Loucy (cell line): ENCODE measurements at regions not wholly inside any gene's neighbourhood (a gene's known extent, or its start where the extent isn't known, plus 50 kb on each side); places are given as distances from the start of the nearest gene placed in this dataset.

Source experiments
- H2AFZ ChIP-seq: fragments of 200-600 bp; sonication (generic); 2 replicates; pipeline ENCODE4 v1.6.0; 2016; ENCODE audit warnings: antibody characterized with exemption, mild to moderate bottlenecking, low read length, moderate library complexity
- H3F3A ChIP-seq: fragments of 200-600 bp; 2 replicates; pipeline ENCODE4 v1.6.0; 2016; ENCODE audit warnings: antibody characterized with exemption, low read depth, mild to moderate bottlenecking
- H3K27me3 ChIP-seq: fragments of 200-600 bp; sonication (generic); 2 replicates; pipeline ENCODE4 v1.6.1; 2014; ENCODE audit warnings: low read length, mild to moderate bottlenecking; ENCODE audit not compliant: insufficient read depth, poor library complexity, severe bottlenecking
- H3K36me3 ChIP-seq: fragments of 200-600 bp; sonication (generic); 2 replicates; pipeline ENCODE4 v1.6.1; 2016; ENCODE audit warnings: low read length; ENCODE audit not compliant: insufficient read depth
- H3K4me1 ChIP-seq: fragments of 200-600 bp; sonication (generic); 2 replicates; pipeline ENCODE4 v1.5.1; 2014; ENCODE audit warnings: low read length, mild to moderate bottlenecking; ENCODE audit not compliant: insufficient read depth, poor library complexity, severe bottlenecking
- H3K4me2 ChIP-seq: fragments of 200-600 bp; sonication (generic); 2 replicates; pipeline ENCODE4 v1.6.0; 2014; ENCODE audit warnings: antibody characterized with exemption, low read length, low read depth, mild to moderate bottlenecking; ENCODE audit not compliant: poor library complexity, severe bottlenecking
- H3K4me3 ChIP-seq: fragments of 200-600 bp; sonication (generic); 2 replicates; pipeline ENCODE4 v1.5.1; 2014; ENCODE audit warnings: low read length, mild to moderate bottlenecking, mixed read lengths; ENCODE audit not compliant: poor library complexity, severe bottlenecking
- H3K79me2 ChIP-seq: fragments of 200-600 bp; sonication (generic); 2 replicates; pipeline ENCODE4 v1.6.1; 2014; ENCODE audit warnings: low read length; ENCODE audit not compliant: insufficient read depth
- H3K9ac ChIP-seq: fragments of 200-600 bp; sonication (generic); 2 replicates; pipeline ENCODE4 v1.6.0; 2014; ENCODE audit warnings: mild to moderate bottlenecking, low read depth, low read length, moderate library complexity; ENCODE audit not compliant: poor library complexity, severe bottlenecking
- H3K9me2 ChIP-seq: fragments of 200-600 bp; sonication (generic); replicated peaks from 2 replicates; pipeline ENCODE4 v1.6.1; 2016; ENCODE audit warnings: low read depth, low read length, mixed read lengths
- H3K9me3 ChIP-seq: fragments of 200-600 bp; sonication (generic); 2 replicates; pipeline ENCODE4 v1.6.1; 2014; ENCODE audit warnings: mild to moderate bottlenecking, antibody characterized with exemption, low read length, low read depth; ENCODE audit not compliant: insufficient read depth
- H4K20me1 ChIP-seq: fragments of 200-600 bp; sonication (generic); 2 replicates; pipeline ENCODE4 v1.6.0; 2014; ENCODE audit warnings: antibody characterized with exemption, low read length, mild to moderate bottlenecking; ENCODE audit not compliant: insufficient read depth, poor library complexity, severe bottlenecking
- EZH2phosphoT487 ChIP-seq: fragments of 200-600 bp; IDR thresholded peaks from 2 replicates; pipeline ENCODE4 v1.6.1; 2018; ENCODE audit warnings: antibody characterized with exemption, mild to moderate bottlenecking, moderate library complexity, borderline replicate concordance
- TF ChIP-seq, protein P1 (sequence below): fragments of 200-600 bp; sonication (generic); conservative IDR thresholded peaks from 2 replicates; pipeline ENCODE4 v1.5.1; 2014; ENCODE audit warnings: mild to moderate bottlenecking, antibody characterized with exemption, low read length

DNA sequence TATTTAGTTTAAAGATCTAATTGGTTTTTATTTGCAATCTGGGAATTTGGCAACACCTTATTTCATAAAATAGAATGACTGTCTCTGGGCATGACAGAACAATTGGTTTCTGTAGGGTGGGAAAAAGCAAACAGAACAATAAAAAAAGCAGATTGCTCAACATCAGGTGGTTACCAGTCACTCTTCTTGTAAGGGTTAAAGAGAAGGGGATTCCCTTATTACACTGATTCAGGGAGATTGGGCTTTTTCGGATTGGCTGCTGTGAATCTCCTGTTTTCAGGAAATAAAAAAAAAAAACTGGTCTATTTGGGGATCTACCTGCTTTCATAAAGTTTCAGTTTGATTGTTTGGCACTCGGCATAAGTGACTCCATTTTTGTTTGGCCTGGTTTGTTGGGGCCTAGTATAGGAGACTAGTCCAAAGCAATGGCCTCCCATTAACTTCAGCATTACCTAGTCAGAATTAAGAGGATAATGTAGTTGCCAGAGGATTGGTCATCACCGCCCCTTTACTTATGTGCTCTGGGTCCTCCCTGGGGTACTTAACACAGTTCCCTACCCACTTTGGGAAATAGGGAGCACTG, 380.5 kb downstream of the IDS start:
- TF ChIP-seq, protein P1, sequence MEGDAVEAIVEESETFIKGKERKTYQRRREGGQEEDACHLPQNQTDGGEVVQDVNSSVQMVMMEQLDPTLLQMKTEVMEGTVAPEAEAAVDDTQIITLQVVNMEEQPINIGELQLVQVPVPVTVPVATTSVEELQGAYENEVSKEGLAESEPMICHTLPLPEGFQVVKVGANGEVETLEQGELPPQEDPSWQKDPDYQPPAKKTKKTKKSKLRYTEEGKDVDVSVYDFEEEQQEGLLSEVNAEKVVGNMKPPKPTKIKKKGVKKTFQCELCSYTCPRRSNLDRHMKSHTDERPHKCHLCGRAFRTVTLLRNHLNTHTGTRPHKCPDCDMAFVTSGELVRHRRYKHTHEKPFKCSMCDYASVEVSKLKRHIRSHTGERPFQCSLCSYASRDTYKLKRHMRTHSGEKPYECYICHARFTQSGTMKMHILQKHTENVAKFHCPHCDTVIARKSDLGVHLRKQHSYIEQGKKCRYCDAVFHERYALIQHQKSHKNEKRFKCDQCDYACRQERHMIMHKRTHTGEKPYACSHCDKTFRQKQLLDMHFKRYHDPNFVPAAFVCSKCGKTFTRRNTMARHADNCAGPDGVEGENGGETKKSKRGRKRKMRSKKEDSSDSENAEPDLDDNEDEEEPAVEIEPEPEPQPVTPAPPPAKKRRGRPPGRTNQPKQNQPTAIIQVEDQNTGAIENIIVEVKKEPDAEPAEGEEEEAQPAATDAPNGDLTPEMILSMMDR, result no peak
- TF ChIP-seq EZH2phosphoT487, result no peak
- Histone ChIP-seq H3K36me3 (no peaks in the 10 kb centered on the region), H3K4me2 (no peak overlapping the region), H3K4me3 (no peak overlapping the region), H2AFZ (no peak overlapping the region), H3K9me2 (no peaks in the 10 kb centered on the region), H3K9ac (no peak overlapping the region), H3K79me2 (no peaks in the 10 kb centered on the region), H3K9me3 (no peaks in the 10 kb centered on the region), H3K4me1 (peaks cover 11% of the 10 kb centered on the region), H4K20me1 (no peaks in the 10 kb centered on the region), H3F3A (no peaks in the 10 kb centered on the region), H3K27me3 (no peaks in the 10 kb centered on the region)

DNA sequence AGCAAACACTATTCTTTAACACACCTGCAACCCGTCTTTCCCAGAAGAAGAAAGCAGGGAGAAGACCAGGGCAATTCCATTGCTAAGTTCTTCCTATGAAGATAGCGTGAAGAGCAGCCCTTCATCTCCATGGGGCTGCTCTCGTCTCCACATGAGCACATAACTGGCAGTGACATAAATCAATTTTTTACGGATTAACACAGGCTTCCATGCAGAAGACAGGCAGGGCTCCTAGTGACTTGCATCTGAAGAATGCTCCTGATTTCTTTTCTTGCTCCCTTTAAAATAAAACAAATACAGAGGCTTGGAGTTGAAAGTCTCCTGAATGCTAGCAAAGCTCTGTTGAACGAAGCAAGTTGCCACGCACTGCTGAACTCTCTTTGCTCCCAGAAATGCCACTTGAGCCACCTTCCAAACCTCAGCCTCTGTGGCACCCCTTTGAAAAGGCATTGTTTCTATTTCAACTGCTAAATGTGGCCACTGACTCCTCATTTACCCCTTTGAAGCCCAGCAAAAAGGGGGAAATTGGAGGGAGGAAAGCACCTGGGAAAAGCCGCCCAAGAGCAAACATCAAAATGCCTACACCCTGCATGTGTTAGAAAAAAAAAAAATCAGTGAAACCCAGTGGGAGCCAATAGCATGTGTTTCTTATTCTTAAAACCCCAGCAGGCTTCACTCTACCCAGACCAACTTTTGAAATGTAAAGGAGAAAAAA, 383.7 kb downstream of the IDS start:
- no peak overlapping the region for H3K4me3 ChIP-seq
- no peaks in the 10 kb centered on the region for H4K20me1 ChIP-seq
- no peaks in the 10 kb centered on the region for H3K27me3 ChIP-seq
- no peaks in the 10 kb centered on the region for H3K9me3 ChIP-seq
- no peaks in the 10 kb centered on the region for H3K79me2 ChIP-seq
- no peak overlapping the region for H3K9ac ChIP-seq
- H3F3A ChIP-seq, result no peaks in the 10 kb centered on the region
- H3K36me3 ChIP-seq, result no peaks in the 10 kb centered on the region
- H3K9me2 ChIP-seq, result no peaks in the 10 kb centered on the region
- H2AFZ ChIP-seq, result no peak overlapping the region
- H3K4me1 ChIP-seq, result peaks cover 11% of the 10 kb centered on the region
- TF ChIP-seq, protein P1, result no peak
- TF ChIP-seq EZH2phosphoT487, result no peak
- peak overlapping the region; percentile 35 for H3K4me2 ChIP-seq

DNA sequence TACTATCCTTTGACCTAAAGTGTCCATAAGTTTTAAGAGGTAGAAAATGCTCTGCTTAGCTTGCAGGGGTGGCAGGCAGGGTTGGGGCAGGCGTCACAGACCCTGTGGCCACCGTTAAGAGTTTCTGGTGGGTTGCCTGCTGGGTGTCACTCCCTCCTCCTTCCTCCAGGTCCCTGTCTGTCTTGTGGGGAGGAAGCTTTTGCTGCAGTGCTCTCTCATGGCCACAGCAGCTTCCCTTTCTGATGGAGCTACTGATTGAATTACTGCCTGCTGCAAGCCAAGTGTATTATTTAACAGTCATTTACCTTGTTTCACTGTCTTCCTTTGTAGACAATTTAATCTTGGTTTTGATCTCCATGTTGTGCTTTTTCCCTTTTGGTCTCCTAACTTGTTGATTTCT, 384.6 kb downstream of the IDS start:
- H3F3A ChIP-seq, result no peaks in the 10 kb centered on the region
- no peak overlapping the region for H3K4me3 ChIP-seq
- no peaks in the 10 kb centered on the region for H3K79me2 ChIP-seq
- H3K9me2 ChIP-seq, result no peaks in the 10 kb centered on the region
- no peaks in the 10 kb centered on the region for H3K9me3 ChIP-seq
- H3K4me1 ChIP-seq, result peaks cover 11% of the 10 kb centered on the region
- no peak for TF ChIP-seq EZH2phosphoT487
- TF ChIP-seq, protein P1, result no peak
- H2AFZ ChIP-seq, result no peak overlapping the region; the same call in 1 of the 2 replicates
- H3K9ac ChIP-seq, result no peak overlapping the region
- H3K36me3 ChIP-seq, result no peaks in the 10 kb centered on the region
- no peaks in the 10 kb centered on the region for H4K20me1 ChIP-seq
- H3K27me3 ChIP-seq, result no peaks in the 10 kb centered on the region
- peak overlapping the region; percentile 35 for H3K4me2 ChIP-seq
